ENCODE measurements at regions not wholly inside any gene's neighbourhood (a gene's known extent, or its start where the extent isn't known, plus 50 kb on each side); places are given as distances from the start of the nearest gene placed in this dataset.

DNA sequence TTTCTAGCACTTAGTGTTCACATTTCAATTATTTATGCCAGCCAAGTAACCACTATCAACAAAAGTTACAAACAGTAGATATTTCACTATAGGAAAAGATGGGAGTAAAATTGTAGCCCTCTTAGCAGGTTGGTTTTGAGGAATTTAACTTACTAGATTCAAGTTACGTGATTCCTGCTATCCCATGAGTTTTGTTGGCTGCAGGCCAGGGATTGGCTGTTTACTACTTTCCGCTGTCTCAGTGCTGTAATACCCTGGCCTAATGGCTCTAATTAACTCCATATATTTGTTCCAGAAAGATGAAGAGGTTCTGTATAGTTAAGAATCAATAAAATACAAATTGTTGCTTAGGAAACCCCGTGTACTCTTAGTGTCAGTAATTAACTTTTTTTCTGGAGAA lies 55.5 kb upstream of the MAGED1 start:
- Histone ChIP-seq H3K9me2 (ENCODE audit: insufficient read depth) (no peaks in the 10 kb centered on the region), H3K27ac (ENCODE audit: low read depth) (no peak overlapping the region), H4K20me1 (replicated peaks; ENCODE audit: insufficient read depth) (no peaks in the 10 kb centered on the region), H3K4me2 (no peak overlapping the region), H3K79me2 (replicated peaks; ENCODE audit: insufficient read depth) (peaks cover 89% of the 10 kb centered on the region), H3K27me3 (ENCODE audit: insufficient read depth) (no peaks in the 10 kb centered on the region), H3K36me3 (ENCODE audit: insufficient read depth) (no peaks in the 10 kb centered on the region), H3K4me3 (no peak overlapping the region), H3K4me1 (ENCODE audit: insufficient read depth) (peaks cover 14% of the 10 kb centered on the region; the same call in 1 of the 2 replicates), H3F3A (replicated peaks; ENCODE audit: low read depth) (no peaks in the 10 kb centered on the region), H2AFZ (no peak overlapping the region)
- H3K4me1 Mint-ChIP-seq: peaks cover 25% of the 10 kb centered on the region
- H3K36me3 Mint-ChIP-seq (ENCODE audit: low read depth): peaks cover 6% of the 10 kb centered on the region; the same call in 2 of the 3 replicates
- TF ChIP-seq NANOG (IDR thresholded peaks at IDR 0.05; ENCODE audit: borderline replicate concordance) (no peak), JUNB (IDR thresholded peaks at IDR 0.05; ENCODE audit: unreplicated experiment) (no peak), ZNF331 (CRISPR knock-in tag; IDR thresholded peaks at IDR 0.05; ENCODE audit: low read depth) (no peak), EZH2 (IDR thresholded peaks at IDR 0.05; ENCODE audit: low read depth, unreplicated experiment) (no peak), STAT1 (IDR thresholded peaks at IDR 0.05; ENCODE audit: unreplicated experiment) (no peak), ZNF114 (CRISPR knock-in tag; IDR thresholded peaks at IDR 0.05) (no peak), EZH2phosphoT487 (IDR thresholded peaks at IDR 0.05; ENCODE audit: unreplicated experiment) (no peak), CREB1 (CRISPR knock-in tag; IDR thresholded peaks at IDR 0.05; ENCODE audit: low read depth) (no peak)
- TF ChIP-seq, protein P1, sequence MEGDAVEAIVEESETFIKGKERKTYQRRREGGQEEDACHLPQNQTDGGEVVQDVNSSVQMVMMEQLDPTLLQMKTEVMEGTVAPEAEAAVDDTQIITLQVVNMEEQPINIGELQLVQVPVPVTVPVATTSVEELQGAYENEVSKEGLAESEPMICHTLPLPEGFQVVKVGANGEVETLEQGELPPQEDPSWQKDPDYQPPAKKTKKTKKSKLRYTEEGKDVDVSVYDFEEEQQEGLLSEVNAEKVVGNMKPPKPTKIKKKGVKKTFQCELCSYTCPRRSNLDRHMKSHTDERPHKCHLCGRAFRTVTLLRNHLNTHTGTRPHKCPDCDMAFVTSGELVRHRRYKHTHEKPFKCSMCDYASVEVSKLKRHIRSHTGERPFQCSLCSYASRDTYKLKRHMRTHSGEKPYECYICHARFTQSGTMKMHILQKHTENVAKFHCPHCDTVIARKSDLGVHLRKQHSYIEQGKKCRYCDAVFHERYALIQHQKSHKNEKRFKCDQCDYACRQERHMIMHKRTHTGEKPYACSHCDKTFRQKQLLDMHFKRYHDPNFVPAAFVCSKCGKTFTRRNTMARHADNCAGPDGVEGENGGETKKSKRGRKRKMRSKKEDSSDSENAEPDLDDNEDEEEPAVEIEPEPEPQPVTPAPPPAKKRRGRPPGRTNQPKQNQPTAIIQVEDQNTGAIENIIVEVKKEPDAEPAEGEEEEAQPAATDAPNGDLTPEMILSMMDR (conservative IDR thresholded peaks at IDR 0.05; ENCODE audit: low read depth in 2 of 2): no peak
- TF ChIP-seq, protein P2, sequence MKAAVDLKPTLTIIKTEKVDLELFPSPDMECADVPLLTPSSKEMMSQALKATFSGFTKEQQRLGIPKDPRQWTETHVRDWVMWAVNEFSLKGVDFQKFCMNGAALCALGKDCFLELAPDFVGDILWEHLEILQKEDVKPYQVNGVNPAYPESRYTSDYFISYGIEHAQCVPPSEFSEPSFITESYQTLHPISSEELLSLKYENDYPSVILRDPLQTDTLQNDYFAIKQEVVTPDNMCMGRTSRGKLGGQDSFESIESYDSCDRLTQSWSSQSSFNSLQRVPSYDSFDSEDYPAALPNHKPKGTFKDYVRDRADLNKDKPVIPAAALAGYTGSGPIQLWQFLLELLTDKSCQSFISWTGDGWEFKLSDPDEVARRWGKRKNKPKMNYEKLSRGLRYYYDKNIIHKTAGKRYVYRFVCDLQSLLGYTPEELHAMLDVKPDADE (IDR thresholded peaks at IDR 0.05): no peak
- TF ChIP-seq, protein P3, sequence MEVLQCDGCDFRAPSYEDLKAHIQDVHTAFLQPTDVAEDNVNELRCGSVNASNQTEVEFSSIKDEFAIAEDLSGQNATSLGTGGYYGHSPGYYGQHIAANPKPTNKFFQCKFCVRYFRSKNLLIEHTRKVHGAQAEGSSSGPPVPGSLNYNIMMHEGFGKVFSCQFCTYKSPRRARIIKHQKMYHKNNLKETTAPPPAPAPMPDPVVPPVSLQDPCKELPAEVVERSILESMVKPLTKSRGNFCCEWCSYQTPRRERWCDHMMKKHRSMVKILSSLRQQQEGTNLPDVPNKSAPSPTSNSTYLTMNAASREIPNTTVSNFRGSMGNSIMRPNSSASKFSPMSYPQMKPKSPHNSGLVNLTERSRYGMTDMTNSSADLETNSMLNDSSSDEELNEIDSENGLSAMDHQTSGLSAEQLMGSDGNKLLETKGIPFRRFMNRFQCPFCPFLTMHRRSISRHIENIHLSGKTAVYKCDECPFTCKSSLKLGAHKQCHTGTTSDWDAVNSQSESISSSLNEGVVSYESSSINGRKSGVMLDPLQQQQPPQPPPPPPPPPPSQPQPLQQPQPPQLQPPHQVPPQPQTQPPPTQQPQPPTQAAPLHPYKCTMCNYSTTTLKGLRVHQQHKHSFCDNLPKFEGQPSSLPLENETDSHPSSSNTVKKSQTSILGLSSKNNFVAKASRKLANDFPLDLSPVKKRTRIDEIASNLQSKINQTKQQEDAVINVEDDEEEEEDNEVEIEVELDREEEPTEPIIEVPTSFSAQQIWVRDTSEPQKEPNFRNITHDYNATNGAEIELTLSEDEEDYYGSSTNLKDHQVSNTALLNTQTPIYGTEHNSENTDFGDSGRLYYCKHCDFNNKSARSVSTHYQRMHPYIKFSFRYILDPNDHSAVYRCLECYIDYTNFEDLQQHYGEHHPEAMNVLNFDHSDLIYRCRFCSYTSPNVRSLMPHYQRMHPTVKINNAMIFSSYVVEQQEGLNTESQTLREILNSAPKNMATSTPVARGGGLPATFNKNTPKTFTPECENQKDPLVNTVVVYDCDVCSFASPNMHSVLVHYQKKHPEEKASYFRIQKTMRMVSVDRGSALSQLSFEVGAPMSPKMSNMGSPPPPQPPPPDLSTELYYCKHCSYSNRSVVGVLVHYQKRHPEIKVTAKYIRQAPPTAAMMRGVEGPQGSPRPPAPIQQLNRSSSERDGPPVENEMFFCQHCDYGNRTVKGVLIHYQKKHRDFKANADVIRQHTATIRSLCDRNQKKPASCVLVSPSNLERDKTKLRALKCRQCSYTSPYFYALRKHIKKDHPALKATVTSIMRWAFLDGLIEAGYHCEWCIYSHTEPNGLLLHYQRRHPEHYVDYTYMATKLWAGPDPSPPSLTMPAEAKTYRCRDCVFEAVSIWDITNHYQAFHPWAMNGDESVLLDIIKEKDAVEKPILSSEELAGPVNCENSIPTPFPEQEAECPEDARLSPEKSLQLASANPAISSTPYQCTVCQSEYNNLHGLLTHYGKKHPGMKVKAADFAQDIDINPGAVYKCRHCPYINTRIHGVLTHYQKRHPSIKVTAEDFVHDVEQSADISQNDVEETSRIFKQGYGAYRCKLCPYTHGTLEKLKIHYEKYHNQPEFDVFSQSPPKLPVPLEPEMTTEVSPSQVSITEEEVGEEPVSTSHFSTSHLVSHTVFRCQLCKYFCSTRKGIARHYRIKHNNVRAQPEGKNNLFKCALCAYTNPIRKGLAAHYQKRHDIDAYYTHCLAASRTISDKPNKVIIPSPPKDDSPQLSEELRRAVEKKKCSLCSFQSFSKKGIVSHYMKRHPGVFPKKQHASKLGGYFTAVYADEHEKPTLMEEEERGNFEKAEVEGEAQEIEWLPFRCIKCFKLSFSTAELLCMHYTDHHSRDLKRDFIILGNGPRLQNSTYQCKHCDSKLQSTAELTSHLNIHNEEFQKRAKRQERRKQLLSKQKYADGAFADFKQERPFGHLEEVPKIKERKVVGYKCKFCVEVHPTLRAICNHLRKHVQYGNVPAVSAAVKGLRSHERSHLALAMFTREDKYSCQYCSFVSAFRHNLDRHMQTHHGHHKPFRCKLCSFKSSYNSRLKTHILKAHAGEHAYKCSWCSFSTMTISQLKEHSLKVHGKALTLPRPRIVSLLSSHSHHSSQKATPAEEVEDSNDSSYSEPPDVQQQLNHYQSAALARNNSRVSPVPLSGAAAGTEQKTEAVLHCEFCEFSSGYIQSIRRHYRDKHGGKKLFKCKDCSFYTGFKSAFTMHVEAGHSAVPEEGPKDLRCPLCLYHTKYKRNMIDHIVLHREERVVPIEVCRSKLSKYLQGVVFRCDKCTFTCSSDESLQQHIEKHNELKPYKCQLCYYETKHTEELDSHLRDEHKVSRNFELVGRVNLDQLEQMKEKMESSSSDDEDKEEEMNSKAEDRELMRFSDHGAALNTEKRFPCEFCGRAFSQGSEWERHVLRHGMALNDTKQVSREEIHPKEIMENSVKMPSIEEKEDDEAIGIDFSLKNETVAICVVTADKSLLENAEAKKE (CRISPR knock-in tag; IDR thresholded peaks at IDR 0.05): no peak
- TF ChIP-seq, protein P4, sequence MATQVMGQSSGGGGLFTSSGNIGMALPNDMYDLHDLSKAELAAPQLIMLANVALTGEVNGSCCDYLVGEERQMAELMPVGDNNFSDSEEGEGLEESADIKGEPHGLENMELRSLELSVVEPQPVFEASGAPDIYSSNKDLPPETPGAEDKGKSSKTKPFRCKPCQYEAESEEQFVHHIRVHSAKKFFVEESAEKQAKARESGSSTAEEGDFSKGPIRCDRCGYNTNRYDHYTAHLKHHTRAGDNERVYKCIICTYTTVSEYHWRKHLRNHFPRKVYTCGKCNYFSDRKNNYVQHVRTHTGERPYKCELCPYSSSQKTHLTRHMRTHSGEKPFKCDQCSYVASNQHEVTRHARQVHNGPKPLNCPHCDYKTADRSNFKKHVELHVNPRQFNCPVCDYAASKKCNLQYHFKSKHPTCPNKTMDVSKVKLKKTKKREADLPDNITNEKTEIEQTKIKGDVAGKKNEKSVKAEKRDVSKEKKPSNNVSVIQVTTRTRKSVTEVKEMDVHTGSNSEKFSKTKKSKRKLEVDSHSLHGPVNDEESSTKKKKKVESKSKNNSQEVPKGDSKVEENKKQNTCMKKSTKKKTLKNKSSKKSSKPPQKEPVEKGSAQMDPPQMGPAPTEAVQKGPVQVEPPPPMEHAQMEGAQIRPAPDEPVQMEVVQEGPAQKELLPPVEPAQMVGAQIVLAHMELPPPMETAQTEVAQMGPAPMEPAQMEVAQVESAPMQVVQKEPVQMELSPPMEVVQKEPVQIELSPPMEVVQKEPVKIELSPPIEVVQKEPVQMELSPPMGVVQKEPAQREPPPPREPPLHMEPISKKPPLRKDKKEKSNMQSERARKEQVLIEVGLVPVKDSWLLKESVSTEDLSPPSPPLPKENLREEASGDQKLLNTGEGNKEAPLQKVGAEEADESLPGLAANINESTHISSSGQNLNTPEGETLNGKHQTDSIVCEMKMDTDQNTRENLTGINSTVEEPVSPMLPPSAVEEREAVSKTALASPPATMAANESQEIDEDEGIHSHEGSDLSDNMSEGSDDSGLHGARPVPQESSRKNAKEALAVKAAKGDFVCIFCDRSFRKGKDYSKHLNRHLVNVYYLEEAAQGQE (IDR thresholded peaks at IDR 0.05; ENCODE audit: unreplicated experiment): no peak
- no peak for ATAC-seq
- H3K27ac Mint-ChIP-seq: no peak overlapping the region
- no peaks in the 10 kb centered on the region for H3K27me3 Mint-ChIP-seq (ENCODE audit: insufficient read depth, low read depth, poor library complexity)
- DNase-seq (ENCODE audit: low spot score): no peak
- H3K4me3 Mint-ChIP-seq: no peak overlapping the region
- no peaks in the 10 kb centered on the region for H3K9me3 Mint-ChIP-seq

Data from GM23338 (cell line).